CD14-positive monocyte (primary cell): ENCODE measurements at regions not wholly inside any gene's neighbourhood (a gene's known extent, or its start where the extent isn't known, plus 50 kb on each side); places are given as distances from the start of the nearest gene placed in this dataset.

Source experiments
- DNase-seq, 3 donors: peaks; one replicate each; pipeline ENCODE4 v3.0.0-alpha.2; 2011 to 2022
- H2AFZ ChIP-seq: 2 replicates; pipeline ENCODE4 v1.6.0; 2012; ENCODE audit warnings: mild to moderate bottlenecking, low read depth, low read length, inconsistent platforms; ENCODE audit not compliant: insufficient read depth, poor library complexity, severe bottlenecking
- H3K27ac ChIP-seq, 2 donors: 1 replicate in 1 of 2; 2 replicates in 1 of 2; pipeline ENCODE4 v1.5.1; 2012 to 2013; ENCODE audit warnings: low read length in 2 of 2, control low read depth in 1 of 2, inconsistent platforms in 1 of 2, low read depth in 1 of 2, mild to moderate bottlenecking in 1 of 2
- H3K27me3 ChIP-seq, 2 donors: one replicate each; pipeline versions ENCODE4 v1.6.0 to v1.6.1; 2011 to 2013; ENCODE audit warnings: low read length in 2 of 2; ENCODE audit not compliant: control insufficient read depth in 2 of 2, insufficient read depth in 2 of 2
- H3K36me3 ChIP-seq, 2 donors: replicated peaks in 1 of 2; 1 replicate in 1 of 2; 2 replicates in 1 of 2; pipeline versions ENCODE4 v1.5.1 to v1.6.1; 2012 to 2013; ENCODE audit warnings: low read length in 2 of 2, control low read depth in 1 of 2, inconsistent platforms in 1 of 2, mild to moderate bottlenecking in 1 of 2; ENCODE audit not compliant: insufficient read depth in 2 of 2, control insufficient read depth in 1 of 2
- H3K4me1 ChIP-seq, 2 donors: 1 replicate in 1 of 2; 2 replicates in 1 of 2; pipeline versions ENCODE4 v1.5.1 to v1.6.1; 2012 to 2013; ENCODE audit warnings: low read length in 2 of 2, control low read depth in 1 of 2, inconsistent platforms in 1 of 2, mild to moderate bottlenecking in 1 of 2, moderate library complexity in 1 of 2; ENCODE audit not compliant: insufficient read depth in 2 of 2, control insufficient read depth in 1 of 2
- H3K4me2 ChIP-seq: replicated peaks from 2 replicates; pipeline ENCODE3; 2012; ENCODE audit warnings: low read length, moderate library complexity, mild to moderate bottlenecking; ENCODE audit not compliant: poor library complexity, severe bottlenecking; ENCODE audit errors: extremely low read depth
- H3K4me3 ChIP-seq, 3 experiments: fragments of 200-600 bp in 1 of 3; sonication (generic) in 1 of 3; replicated peaks in 1 of 3; 1 replicate in 2 of 3; 2 replicates in 1 of 3; pipeline ENCODE4 v1.5.1; 2011 to 2013; ENCODE audit warnings: low read length in 3 of 3, mild to moderate bottlenecking in 3 of 3, control low read depth in 2 of 3, low read depth in 2 of 3, inconsistent platforms in 1 of 3, moderate library complexity in 1 of 3
- H3K79me2 ChIP-seq: 2 replicates; pipeline ENCODE4 v1.6.0; 2012; ENCODE audit warnings: mild to moderate bottlenecking, control low read depth, inconsistent platforms, low read length, moderate library complexity; ENCODE audit not compliant: insufficient read depth
- H3K9ac ChIP-seq: 2 replicates; pipeline ENCODE4 v1.6.0; 2017; ENCODE audit warnings: low read length, mild to moderate bottlenecking; ENCODE audit not compliant: insufficient read depth, poor library complexity, severe bottlenecking
- H3K9me3 ChIP-seq, 2 donors: replicated peaks in 1 of 2; 1 replicate in 1 of 2; 2 replicates in 1 of 2; pipeline versions ENCODE4 v1.5.1 to v1.6.1; 2012 to 2013; ENCODE audit warnings: low read length in 2 of 2, control low read depth in 1 of 2; ENCODE audit not compliant: control insufficient read depth in 1 of 2, insufficient read depth in 1 of 2
- H4K20me1 ChIP-seq: 2 replicates; pipeline ENCODE4 v1.6.0; 2012; ENCODE audit warnings: mild to moderate bottlenecking, low read length, control low read depth, moderate library complexity; ENCODE audit not compliant: insufficient read depth
- H3K27ac Mint-ChIP-seq, 7 donors: one replicate each; pipeline ENCODE4 v1.8.0; 2020; ENCODE audit warnings: mild to moderate bottlenecking in 7 of 7, mixed read lengths in 7 of 7, moderate library complexity in 6 of 7, inconsistent platforms in 2 of 7
- H3K27me3 Mint-ChIP-seq, 3 donors: one replicate each; pipeline ENCODE4 v1.8.0; 2021 to 2022; ENCODE audit warnings: low read depth in 3 of 3, mild to moderate bottlenecking in 3 of 3, mixed read lengths in 3 of 3, moderate library complexity in 3 of 3, inconsistent platforms in 1 of 3
- H3K36me3 Mint-ChIP-seq, 2 donors: one replicate each; pipeline ENCODE4 v1.8.0; 2020; ENCODE audit warnings: mixed read lengths in 2 of 2, inconsistent platforms in 1 of 2, mild to moderate bottlenecking in 1 of 2
- H3K4me1 Mint-ChIP-seq: one replicate; pipeline ENCODE4 v1.8.0; 2020; ENCODE audit warnings: mild to moderate bottlenecking, mixed read lengths
- H3K4me3 Mint-ChIP-seq, 2 donors: one replicate each; pipeline ENCODE4 v1.8.0; 2020; ENCODE audit warnings: mild to moderate bottlenecking in 2 of 2, mixed read lengths in 2 of 2, moderate library complexity in 1 of 2
- H3K9me3 Mint-ChIP-seq, 7 donors: one replicate each; pipeline ENCODE4 v1.8.0; 2020 to 2022; ENCODE audit warnings: mixed read lengths in 7 of 7, mild to moderate bottlenecking in 6 of 7, moderate library complexity in 6 of 7, inconsistent platforms in 2 of 7
- CTCF ChIP-seq: fragments of 200-600 bp; IDR thresholded peaks from one replicate; pipeline ENCODE4 v1.8.0; 2022; ENCODE audit warnings: antibody characterized with exemption, mild to moderate bottlenecking
- WGBS: methylation state at CpG from one replicate; pipeline ENCODE4 v1.1.5; 2013; ENCODE audit warnings: missing lambda C conversion rate; ENCODE audit not compliant: insufficient coverage; 5-methylcytosine and 5-hydroxymethylcytosine counted together
- intact Hi-C, 2 donors: fragments of 100-400 bp; cut with micrococcal nuclease; formaldehyde crosslinking; loops; one replicate each; pipeline versions ENCODE4 v1.15.0 to v1.15.1; 2023

- Histone ChIP-seq H3K4me3 (no peak overlapping the region), H4K20me1 (no peaks in the 10 kb centered on the region), H3K4me1 (no peaks in the 10 kb centered on the region), H3K27me3 (no peaks in the 10 kb centered on the region), H3K4me2 (no peak overlapping the region), H3K79me2 (no peaks in the 10 kb centered on the region), H3K9ac (no peak overlapping the region), H2AFZ (no peak overlapping the region), H3K9me3 (no peaks in the 10 kb centered on the region), H3K36me3 (no peaks in the 10 kb centered on the region), H3K27ac (no peak overlapping the region)
- no CpG with 5 or more reads among the region's 1 CpG for WGBS
- Mint-ChIP-seq H3K4me3 (no peak overlapping the region), H3K4me1 (no peaks in the 10 kb centered on the region), H3K27me3 (no peaks in the 10 kb centered on the region), H3K9me3 (no peaks in the 10 kb centered on the region), H3K36me3 (no peaks in the 10 kb centered on the region), H3K27ac (no peak overlapping the region)
- no peak for TF ChIP-seq CTCF
- intact Hi-C loops, result no loop called here
- DNase-seq, result no peak
These were observed 175.5 kb upstream of the OLFM3 start for GRCh38 chr1:102172200-102172599.

GRCh38 chr1:102163799-102164198 lies 167.1 kb upstream of the OLFM3 start:
- no peak for TF ChIP-seq CTCF
- 83% methylated on average over 1 of the region's 1 CpG for whole genome bisulfite sequencing

More at GRCh38 chr1:102163799-102164198, 167.1 kb upstream of the OLFM3 start:
- Mint-ChIP-seq H3K9me3 (no peaks in the 10 kb centered on the region), H3K27ac (no peak overlapping the region), H3K4me1 (no peaks in the 10 kb centered on the region), H3K36me3 (no peaks in the 10 kb centered on the region), H3K4me3 (no peak overlapping the region), H3K27me3 (no peaks in the 10 kb centered on the region)
- H3K9me3 ChIP-seq, result no peaks in the 10 kb centered on the region
- H3K9ac ChIP-seq, result no peak overlapping the region
- no peaks in the 10 kb centered on the region for H3K36me3 ChIP-seq
- no peaks in the 10 kb centered on the region for H3K79me2 ChIP-seq
- no peaks in the 10 kb centered on the region for H3K4me1 ChIP-seq
- H4K20me1 ChIP-seq, result no peaks in the 10 kb centered on the region
- no peak overlapping the region for H3K4me2 ChIP-seq
- no peak overlapping the region for H2AFZ ChIP-seq
- H3K27ac ChIP-seq, result no peak overlapping the region
- DNase-seq, result no peak
- no peak overlapping the region for H3K4me3 ChIP-seq
- no peaks in the 10 kb centered on the region for H3K27me3 ChIP-seq
- intact Hi-C loops, result no loop called here
